HL-60 (cell line): ENCODE measurements at regions not wholly inside any gene's neighbourhood (a gene's known extent, or its start where the extent isn't known, plus 50 kb on each side); places are given as distances from the start of the nearest gene placed in this dataset.

Source experiments
- GABPA ChIP-seq: IDR thresholded peaks from 2 replicates; pipeline ENCODE4 v1.6.1; 2012; ENCODE audit warnings: low read depth
- POLR2AphosphoS5 ChIP-seq: IDR thresholded peaks from 2 replicates; pipeline ENCODE4 v1.6.1; 2012; ENCODE audit warnings: low read depth
- TF ChIP-seq, protein P1 (sequence below): IDR thresholded peaks from one replicate; pipeline ENCODE4 v1.5.1; 2011; ENCODE audit warnings: low read length, control low read depth, inconsistent platforms; ENCODE audit not compliant: insufficient read depth

DNA sequence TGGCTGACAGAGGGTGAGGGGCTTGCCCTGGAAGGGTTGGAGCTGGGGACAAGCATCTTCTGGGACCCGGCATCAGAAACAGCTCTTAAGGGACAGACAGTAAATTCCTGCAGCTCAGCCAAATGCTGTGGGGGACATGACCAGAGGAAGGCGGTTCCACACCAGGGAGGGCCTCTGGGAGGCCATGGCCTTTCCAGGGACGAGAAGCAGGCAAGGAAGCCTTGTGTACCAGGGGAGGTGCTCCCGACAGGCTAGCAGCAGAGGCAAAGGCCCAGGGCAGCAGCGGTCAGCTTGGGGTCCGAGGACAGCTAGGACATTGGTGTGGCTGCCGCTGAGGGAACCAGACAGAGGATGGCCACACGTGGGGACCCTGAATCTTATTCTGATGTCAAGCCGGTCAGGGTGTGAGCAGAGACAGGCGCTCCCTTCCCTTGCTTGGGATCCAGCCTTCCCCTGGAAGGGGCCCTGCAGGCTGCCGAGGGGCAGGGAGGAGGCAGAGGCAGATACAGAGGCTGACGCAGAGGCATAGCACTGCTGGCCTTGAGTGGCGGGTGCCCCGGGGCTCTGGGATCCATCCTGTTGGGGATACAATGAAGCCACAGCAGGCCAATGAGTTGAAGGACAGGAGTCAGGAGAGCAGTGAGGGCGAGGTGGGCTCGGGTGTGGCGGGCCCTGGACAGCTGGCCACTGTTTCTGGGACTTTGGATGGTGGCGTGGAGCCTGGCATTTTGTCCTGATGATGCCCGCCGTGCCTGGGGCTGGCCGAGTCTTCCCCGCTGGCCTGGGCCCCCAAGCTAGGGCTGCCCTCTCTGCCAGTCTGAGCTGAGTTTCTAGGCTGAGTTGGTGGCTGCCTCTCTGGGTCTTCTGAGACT, 64.1 kb upstream of the GPC1 start:
- TF ChIP-seq POLR2AphosphoS5 (no peak), GABPA (no peak)
- TF ChIP-seq, protein P1, sequence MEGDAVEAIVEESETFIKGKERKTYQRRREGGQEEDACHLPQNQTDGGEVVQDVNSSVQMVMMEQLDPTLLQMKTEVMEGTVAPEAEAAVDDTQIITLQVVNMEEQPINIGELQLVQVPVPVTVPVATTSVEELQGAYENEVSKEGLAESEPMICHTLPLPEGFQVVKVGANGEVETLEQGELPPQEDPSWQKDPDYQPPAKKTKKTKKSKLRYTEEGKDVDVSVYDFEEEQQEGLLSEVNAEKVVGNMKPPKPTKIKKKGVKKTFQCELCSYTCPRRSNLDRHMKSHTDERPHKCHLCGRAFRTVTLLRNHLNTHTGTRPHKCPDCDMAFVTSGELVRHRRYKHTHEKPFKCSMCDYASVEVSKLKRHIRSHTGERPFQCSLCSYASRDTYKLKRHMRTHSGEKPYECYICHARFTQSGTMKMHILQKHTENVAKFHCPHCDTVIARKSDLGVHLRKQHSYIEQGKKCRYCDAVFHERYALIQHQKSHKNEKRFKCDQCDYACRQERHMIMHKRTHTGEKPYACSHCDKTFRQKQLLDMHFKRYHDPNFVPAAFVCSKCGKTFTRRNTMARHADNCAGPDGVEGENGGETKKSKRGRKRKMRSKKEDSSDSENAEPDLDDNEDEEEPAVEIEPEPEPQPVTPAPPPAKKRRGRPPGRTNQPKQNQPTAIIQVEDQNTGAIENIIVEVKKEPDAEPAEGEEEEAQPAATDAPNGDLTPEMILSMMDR: no peak
